ENCODE measurements at regions not wholly inside any gene's neighbourhood (a gene's known extent, or its start where the extent isn't known, plus 50 kb on each side); places are given as distances from the start of the nearest gene placed in this dataset.

DNA sequence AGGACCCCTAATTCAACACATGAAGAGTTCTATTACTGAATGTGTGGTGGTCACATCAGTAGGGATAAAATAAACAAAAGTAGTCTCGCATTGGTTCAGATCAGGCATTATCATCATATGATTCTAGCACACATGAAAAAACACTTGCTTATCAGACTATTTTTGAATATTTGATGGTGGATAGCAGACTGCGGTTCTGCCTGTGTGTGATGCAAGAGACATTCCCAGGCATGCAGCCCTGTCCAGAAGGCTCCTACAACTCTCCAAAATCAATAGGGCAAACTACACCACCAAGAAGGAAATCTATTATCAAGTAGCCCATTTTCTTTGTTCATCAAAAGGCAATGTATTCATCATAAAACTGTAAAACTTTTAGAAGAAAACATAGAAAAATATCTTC lies 304.7 kb downstream of the DUSP10 start:
- no peak overlapping the region for H3K4me2 ChIP-seq (ENCODE audit: low read length)
- no peaks in the 10 kb centered on the region for H4K20me1 ChIP-seq (ENCODE audit: insufficient read depth, low read length)
- no peaks in the 10 kb centered on the region for H3K9me2 ChIP-seq (ENCODE audit: low read depth, low read length)
- no peak overlapping the region for H3K9ac ChIP-seq (ENCODE audit: low read length)
- H3K27me3 ChIP-seq (ENCODE audit: insufficient read depth, low read length): 0 out of 2 replicates have a peak, but pooled peaks cover 3% of the 10 kb centered on the region
- no peaks in the 10 kb centered on the region for H3K9me3 ChIP-seq (ENCODE audit: low read length)
- TF ChIP-seq, protein P1, sequence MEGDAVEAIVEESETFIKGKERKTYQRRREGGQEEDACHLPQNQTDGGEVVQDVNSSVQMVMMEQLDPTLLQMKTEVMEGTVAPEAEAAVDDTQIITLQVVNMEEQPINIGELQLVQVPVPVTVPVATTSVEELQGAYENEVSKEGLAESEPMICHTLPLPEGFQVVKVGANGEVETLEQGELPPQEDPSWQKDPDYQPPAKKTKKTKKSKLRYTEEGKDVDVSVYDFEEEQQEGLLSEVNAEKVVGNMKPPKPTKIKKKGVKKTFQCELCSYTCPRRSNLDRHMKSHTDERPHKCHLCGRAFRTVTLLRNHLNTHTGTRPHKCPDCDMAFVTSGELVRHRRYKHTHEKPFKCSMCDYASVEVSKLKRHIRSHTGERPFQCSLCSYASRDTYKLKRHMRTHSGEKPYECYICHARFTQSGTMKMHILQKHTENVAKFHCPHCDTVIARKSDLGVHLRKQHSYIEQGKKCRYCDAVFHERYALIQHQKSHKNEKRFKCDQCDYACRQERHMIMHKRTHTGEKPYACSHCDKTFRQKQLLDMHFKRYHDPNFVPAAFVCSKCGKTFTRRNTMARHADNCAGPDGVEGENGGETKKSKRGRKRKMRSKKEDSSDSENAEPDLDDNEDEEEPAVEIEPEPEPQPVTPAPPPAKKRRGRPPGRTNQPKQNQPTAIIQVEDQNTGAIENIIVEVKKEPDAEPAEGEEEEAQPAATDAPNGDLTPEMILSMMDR (IDR thresholded peaks at IDR 0.05; ENCODE audit: low read length): no peak
- TF ChIP-seq EZH2 (IDR thresholded peaks at IDR 0.05; ENCODE audit: borderline replicate concordance, low read length): no peak
- no peak overlapping the region for H2AFZ ChIP-seq (ENCODE audit: low read length)
- no peaks in the 10 kb centered on the region for H3K36me3 ChIP-seq (ENCODE audit: insufficient read depth, low read length)
- H3K4me3 ChIP-seq (ENCODE audit: low read depth, low read length, poor library complexity, severe bottlenecking): no peak overlapping the region
- no peak overlapping the region for H3K27ac ChIP-seq (ENCODE audit: low read depth, low read length, poor library complexity, severe bottlenecking)
- H3K79me2 ChIP-seq (ENCODE audit: insufficient read depth, low read length): no peaks in the 10 kb centered on the region
- H3K4me1 ChIP-seq (ENCODE audit: insufficient read depth, low read length, severe bottlenecking): no peaks in the 10 kb centered on the region
- no peaks in the 10 kb centered on the region for H3F3A ChIP-seq (ENCODE audit: insufficient read depth, low read length)

DNA sequence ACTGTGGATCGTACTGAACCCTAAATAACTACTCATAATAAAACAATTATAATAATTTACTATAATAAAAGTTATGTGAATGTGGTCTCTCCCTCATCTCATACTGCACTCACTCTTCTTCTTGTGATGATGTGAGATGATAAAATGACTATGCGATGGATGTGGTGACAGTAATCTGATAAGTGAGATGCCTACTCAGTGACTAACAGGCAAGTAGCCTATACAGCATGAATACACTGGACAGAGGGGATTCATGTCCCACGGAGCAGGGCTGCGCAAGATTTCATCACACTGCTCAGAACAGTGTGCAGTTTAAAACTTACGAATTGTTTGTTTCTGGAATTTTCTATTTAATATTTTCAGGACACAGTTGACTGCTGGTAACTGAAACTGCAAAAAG lies 304.0 kb downstream of the DUSP10 start:
- Histone ChIP-seq H3K4me1 (ENCODE audit: insufficient read depth, low read length, severe bottlenecking) (no peaks in the 10 kb centered on the region), H3F3A (ENCODE audit: insufficient read depth, low read length) (no peaks in the 10 kb centered on the region), H4K20me1 (ENCODE audit: insufficient read depth, low read length) (no peaks in the 10 kb centered on the region), H3K9me2 (ENCODE audit: low read depth, low read length) (no peaks in the 10 kb centered on the region), H3K9ac (ENCODE audit: low read length) (no peak overlapping the region), H3K27ac (ENCODE audit: low read depth, low read length, poor library complexity, severe bottlenecking) (no peak overlapping the region), H3K79me2 (ENCODE audit: insufficient read depth, low read length) (no peaks in the 10 kb centered on the region), H2AFZ (ENCODE audit: low read length) (no peak overlapping the region), H3K9me3 (ENCODE audit: low read length) (no peaks in the 10 kb centered on the region), H3K4me3 (ENCODE audit: low read depth, low read length, poor library complexity, severe bottlenecking) (no peak overlapping the region), H3K4me2 (ENCODE audit: low read length) (no peak overlapping the region), H3K36me3 (ENCODE audit: insufficient read depth, low read length) (no peaks in the 10 kb centered on the region), H3K27me3 (ENCODE audit: insufficient read depth, low read length) (0 out of 2 replicates have a peak, but pooled peaks cover 3% of the 10 kb centered on the region)
- TF ChIP-seq, protein P1 (IDR thresholded peaks at IDR 0.05; ENCODE audit: low read length): no peak
- TF ChIP-seq EZH2 (IDR thresholded peaks at IDR 0.05; ENCODE audit: borderline replicate concordance, low read length): no peak

DNA sequence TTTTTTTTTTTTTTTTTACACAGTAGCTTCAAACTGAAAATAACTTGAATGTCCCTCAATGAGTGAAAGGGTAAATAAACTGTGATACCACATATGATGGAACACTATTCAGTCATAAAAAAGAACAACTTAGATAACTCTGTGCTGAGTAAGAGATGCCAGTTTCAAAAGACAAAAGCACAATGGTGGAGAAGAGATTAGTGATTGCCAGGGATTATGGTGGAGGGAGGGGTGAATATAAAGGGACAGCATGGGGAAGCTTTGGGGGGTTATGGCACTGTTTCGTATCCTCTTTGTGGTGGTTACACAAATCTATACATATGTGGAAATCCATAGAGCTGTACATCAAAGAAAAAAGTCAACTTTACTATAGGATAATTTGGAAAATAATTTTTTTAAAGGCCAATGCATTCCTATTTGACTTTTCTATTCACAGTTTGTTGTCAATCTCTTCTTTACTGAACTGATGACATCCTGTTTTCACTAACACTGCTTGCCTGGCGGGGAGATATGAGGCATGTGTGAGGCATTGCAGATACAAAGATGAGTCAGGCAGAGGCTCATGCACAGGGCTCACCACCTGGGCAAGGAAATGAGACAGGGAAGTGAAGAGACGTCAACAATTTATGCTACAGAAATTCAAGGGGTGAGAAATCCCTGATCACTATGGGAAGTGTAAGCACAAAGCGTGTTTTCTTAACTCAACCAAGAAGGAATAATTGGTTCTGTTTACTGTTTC lies 302.7 kb downstream of the DUSP10 start:
- Histone ChIP-seq H4K20me1 (ENCODE audit: insufficient read depth, low read length) (no peaks in the 10 kb centered on the region), H3K27me3 (ENCODE audit: insufficient read depth, low read length) (0 out of 2 replicates have a peak, but pooled peaks cover 3% of the 10 kb centered on the region), H3K9me2 (ENCODE audit: low read depth, low read length) (no peaks in the 10 kb centered on the region), H3K4me2 (ENCODE audit: low read length) (no peak overlapping the region), H3K36me3 (ENCODE audit: insufficient read depth, low read length) (no peaks in the 10 kb centered on the region), H3F3A (ENCODE audit: insufficient read depth, low read length) (no peaks in the 10 kb centered on the region), H3K4me3 (ENCODE audit: low read depth, low read length, poor library complexity, severe bottlenecking) (no peak overlapping the region), H3K79me2 (ENCODE audit: insufficient read depth, low read length) (no peaks in the 10 kb centered on the region), H3K27ac (ENCODE audit: low read depth, low read length, poor library complexity, severe bottlenecking) (no peak overlapping the region), H3K4me1 (ENCODE audit: insufficient read depth, low read length, severe bottlenecking) (no peaks in the 10 kb centered on the region), H3K9me3 (ENCODE audit: low read length) (no peaks in the 10 kb centered on the region), H3K9ac (ENCODE audit: low read length) (no peak overlapping the region), H2AFZ (ENCODE audit: low read length) (no peak overlapping the region)
- no peak for TF ChIP-seq EZH2 (IDR thresholded peaks at IDR 0.05; ENCODE audit: borderline replicate concordance, low read length)
- TF ChIP-seq, protein P1 (IDR thresholded peaks at IDR 0.05; ENCODE audit: low read length): no peak
